HCT116 (cell line): ENCODE measurements at regions not wholly inside any gene's neighbourhood (a gene's known extent, or its start where the extent isn't known, plus 50 kb on each side); places are given as distances from the start of the nearest gene placed in this dataset.

Experiments
- CEBPB ChIP-seq: IDR thresholded peaks from 2 replicates; pipeline ENCODE4 v1.6.1; 2012; ENCODE audit warnings: low read depth
- JUND ChIP-seq: IDR thresholded peaks from 2 replicates; pipeline ENCODE4 v1.6.1; 2012
- POLR2A ChIP-seq: IDR thresholded peaks from 2 replicates; pipeline ENCODE4 v1.7.0; 2011; ENCODE audit warnings: borderline replicate concordance; ENCODE audit not compliant: insufficient read depth, insufficient read length; ENCODE audit errors: extremely low read depth
- POLR2AphosphoS5 ChIP-seq: IDR thresholded peaks from 2 replicates; pipeline ENCODE4 v1.6.1; 2011; ENCODE audit warnings: mild to moderate bottlenecking, low read depth, low read length, moderate library complexity
- SP1 ChIP-seq: IDR thresholded peaks from 2 replicates; pipeline ENCODE4 v1.6.1; 2012; ENCODE audit warnings: low read depth
- TF ChIP-seq, protein P1 (sequence below), 3 experiments: fragments of 200-600 bp in 1 of 3; sonication (generic) in 1 of 3; IDR thresholded peaks in 2 of 3; conservative IDR thresholded peaks in 1 of 3; 2 replicates each; pipeline ENCODE4 v1.5.1; 2012 to 2017; ENCODE audit warnings: low read depth in 2 of 3, low read length in 2 of 3, antibody characterized with exemption in 1 of 3, borderline replicate concordance in 1 of 3, control low read depth in 1 of 3, mild to moderate bottlenecking in 1 of 3, mixed read lengths in 1 of 3, mixed run types in 1 of 3, moderate library complexity in 1 of 3; ENCODE audit not compliant: insufficient read depth in 1 of 3

DNA sequence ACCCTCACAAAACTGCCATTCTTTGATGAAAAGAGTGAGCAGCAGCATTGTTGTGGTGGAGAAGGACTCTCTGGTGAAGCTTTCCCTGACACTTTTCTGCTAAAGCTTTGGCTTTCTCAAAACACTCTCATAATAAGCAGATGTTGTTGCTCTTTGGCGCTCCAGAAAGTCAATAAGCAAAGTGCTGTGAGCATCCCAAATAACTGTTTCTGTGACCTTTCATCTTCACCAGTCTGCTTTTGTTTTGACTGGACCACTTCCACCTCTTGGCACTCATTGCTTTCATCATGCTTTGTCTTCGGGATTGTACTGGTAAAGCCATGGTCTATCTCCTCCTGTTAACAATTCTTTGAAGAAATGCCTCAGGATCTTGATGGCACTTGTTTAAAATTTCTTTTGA is 424.7 kb upstream of the TMPO start:
- TF ChIP-seq POLR2AphosphoS5: no peak
- TF ChIP-seq, protein P1, sequence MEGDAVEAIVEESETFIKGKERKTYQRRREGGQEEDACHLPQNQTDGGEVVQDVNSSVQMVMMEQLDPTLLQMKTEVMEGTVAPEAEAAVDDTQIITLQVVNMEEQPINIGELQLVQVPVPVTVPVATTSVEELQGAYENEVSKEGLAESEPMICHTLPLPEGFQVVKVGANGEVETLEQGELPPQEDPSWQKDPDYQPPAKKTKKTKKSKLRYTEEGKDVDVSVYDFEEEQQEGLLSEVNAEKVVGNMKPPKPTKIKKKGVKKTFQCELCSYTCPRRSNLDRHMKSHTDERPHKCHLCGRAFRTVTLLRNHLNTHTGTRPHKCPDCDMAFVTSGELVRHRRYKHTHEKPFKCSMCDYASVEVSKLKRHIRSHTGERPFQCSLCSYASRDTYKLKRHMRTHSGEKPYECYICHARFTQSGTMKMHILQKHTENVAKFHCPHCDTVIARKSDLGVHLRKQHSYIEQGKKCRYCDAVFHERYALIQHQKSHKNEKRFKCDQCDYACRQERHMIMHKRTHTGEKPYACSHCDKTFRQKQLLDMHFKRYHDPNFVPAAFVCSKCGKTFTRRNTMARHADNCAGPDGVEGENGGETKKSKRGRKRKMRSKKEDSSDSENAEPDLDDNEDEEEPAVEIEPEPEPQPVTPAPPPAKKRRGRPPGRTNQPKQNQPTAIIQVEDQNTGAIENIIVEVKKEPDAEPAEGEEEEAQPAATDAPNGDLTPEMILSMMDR (IDR thresholded peaks at IDR 0.05 in 2 of 3, conservative IDR thresholded peaks at IDR 0.05 in 1 of 3; ENCODE audit: borderline replicate concordance in 1 of 3, insufficient read depth in 1 of 3, low read depth in 2 of 3, low read length in 2 of 3): no peak
- no peak for TF ChIP-seq CEBPB
- TF ChIP-seq SP1: no peak
- TF ChIP-seq JUND: no peak
- no peak for TF ChIP-seq POLR2A
